ENCODE measurements at regions not wholly inside any gene's neighbourhood (a gene's known extent, or its start where the extent isn't known, plus 50 kb on each side); places are given as distances from the start of the nearest gene placed in this dataset.
"Not testable (repeated sequence)": the region's sequence is repeated elsewhere in the genome, so short reads cannot be mapped to it uniquely, and the experiment has no call there.

DNA sequence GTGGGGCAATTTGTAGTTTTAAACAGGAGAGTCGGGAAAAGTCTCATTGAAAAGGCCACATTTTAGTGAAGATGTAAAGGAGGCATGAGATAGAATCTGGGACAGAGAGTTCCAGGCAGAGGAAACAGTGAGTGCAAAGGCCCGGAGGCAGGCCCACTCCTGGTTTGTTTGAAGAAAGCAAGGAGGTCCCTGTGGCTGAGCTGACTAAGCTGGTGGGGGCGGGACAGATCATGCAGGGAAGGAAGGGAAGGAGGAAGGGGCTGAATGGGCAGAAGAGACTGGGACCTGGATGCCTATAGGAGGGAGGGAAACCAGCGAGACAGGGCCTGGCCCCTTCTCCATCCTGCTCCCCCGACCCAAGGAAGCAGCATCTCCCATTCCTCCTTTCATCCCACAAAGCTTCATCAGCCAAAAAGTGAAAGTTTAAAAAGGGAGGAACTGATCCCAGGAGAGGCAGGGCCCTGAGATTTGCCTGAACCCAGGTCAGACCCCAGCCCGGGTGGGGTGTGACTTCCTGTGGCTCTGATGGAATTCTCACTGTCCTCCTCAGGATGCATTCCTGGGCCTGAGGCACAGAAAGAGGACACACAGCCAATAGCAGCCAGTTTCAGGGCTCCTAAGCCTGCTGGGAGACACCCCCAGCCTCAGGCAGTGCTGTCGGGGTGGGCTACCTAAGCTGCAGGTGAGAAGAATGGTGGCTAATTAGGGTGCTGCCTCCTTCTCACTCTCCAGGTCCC is 54.2 kb upstream of the SIRPA start:
- 85 to 88% methylated on average over 7 of the region's 7 CpGs for WGBS, 2 donors
- Histone ChIP-seq H3K27ac (peak overlapping the region; percentile 71 to 89 (median 81)), H3K27me3 (no peaks in the 10 kb centered on the region), H3K4me3 (peak overlapping the region in 1 of 4 donors; percentile 16), H3K9me3 (no peaks in the 10 kb centered on the region), H3K36me3 (no peaks in the 10 kb centered on the region), H3K4me1 (peaks cover 0 to 70% (median 58%) of the 10 kb centered on the region in 4 donors)
- intact Hi-C loops (cut with DNase I): loop anchor here (2.0 kb wide), 1 partner anchor 38 kb away; no protein-coding TSS in a partner anchor
- TF ChIP-seq POLR2A (IDR thresholded peaks at IDR 0.05) (no peak), EP300 (IDR thresholded peaks at IDR 0.05) (peak in 1 of 4 donors; percentile 7)
- DNase-seq: no peak

DNA sequence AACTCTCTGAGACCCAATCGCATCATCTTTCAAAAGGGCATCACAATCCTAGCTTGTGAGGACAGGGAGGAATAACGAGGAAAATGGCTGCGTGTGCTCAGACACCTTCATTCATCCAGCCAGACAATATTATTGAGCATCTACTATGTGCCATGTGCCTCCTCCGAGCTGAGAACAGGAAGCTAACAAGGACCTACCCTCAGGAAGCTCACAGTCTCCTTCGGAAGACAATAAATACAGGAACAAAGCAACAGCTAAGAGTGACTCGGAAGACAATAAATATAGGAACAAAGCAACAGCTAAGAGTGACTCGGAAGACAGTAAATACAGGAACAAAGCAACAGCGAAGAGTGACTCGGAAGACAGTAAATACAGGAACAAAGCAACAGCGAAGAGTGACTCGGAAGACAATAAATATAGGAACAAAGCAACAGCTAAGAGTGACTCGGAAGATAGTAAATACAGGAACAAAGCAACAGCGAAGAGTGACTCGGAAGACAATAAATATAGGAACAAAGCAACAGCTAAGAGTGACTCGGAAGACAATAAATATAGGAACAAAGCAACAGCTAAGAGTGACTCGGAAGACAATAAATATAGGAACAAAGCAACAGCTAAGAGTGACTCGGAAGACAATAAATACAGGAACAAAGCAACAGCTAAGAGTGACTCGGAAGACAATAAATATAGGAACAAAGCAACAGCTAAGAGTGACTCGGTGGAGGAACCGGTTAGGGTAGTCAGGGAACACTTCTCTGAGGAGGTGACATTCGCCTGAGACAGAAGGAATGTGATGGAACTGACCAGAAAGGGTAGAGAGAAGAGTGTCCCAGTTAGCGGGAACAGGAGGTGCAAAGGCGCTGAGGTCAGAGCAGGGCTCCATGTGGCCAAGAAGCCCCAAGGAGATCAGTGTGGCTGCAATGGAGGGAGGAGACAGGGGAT is 55.6 kb upstream of the SIRPA start:
- not testable (repeated sequence) for DNase-seq, H3K4me3 ChIP-seq, H3K36me3 ChIP-seq, H3K27me3 ChIP-seq, H3K9me3 ChIP-seq
- 33 to 77% methylated on average over 20 of the region's 23 CpGs for WGBS, 2 donors
- H3K27ac ChIP-seq: peak overlapping the region in 3 of 4 donors; percentile 80 to 89 (median 82)
- H3K4me1 ChIP-seq: peaks cover 0 to 70% (median 58%) of the 10 kb centered on the region in 4 donors
- intact Hi-C loops (cut with DNase I): loop anchor here (2.0 kb wide), 1 partner anchor 37 kb away; no protein-coding TSS in a partner anchor

DNA sequence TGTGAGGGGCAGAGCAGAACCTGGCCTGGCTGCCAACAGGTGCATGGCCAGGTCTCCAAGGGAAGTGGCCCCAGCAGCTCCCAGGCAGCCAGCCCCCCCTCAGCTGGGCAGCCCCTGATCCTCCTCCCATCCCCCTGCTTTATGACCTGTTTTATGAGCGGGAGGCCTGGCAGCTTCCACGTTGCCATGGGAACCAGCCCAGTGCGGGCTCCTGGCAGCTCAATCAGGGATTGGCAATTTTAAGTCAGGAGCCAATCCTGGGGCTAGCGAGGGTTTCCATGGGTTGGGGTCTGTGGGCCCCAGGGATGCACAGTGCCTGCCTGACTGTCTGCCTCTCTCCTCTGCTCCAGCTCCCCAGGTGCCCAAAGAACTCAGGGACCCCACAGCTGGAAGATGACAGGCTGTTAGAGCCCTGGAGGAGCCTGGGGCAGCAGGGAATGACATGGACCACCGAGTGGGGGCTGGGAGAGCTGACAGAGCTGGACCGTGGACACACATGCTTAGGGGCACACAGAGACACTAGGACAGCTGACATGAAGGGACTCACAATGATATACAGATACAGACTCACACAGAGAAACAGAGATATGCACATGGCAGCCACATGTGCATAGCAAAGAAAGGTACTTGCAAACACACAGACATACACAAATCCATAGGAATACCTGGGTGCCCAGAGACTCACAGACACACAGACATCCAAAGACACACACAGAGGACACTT is 56.5 kb upstream of the SIRPA start:
- Histone ChIP-seq H3K9me3 (no peaks in the 10 kb centered on the region), H3K4me3 (no peak overlapping the region), H3K27me3 (no peaks in the 10 kb centered on the region), H3K27ac (no peak overlapping the region), H3K4me1 (peaks cover 0 to 61% (median 50%) of the 10 kb centered on the region in 4 donors), H3K36me3 (no peaks in the 10 kb centered on the region)
- intact Hi-C loops (cut with DNase I): no loop called here
- DNase-seq: no peak
- TF ChIP-seq POLR2A (IDR thresholded peaks at IDR 0.05) (no peak), POLR2AphosphoS5 (IDR thresholded peaks at IDR 0.05) (no peak), EP300 (IDR thresholded peaks at IDR 0.05) (no peak)
- TF ChIP-seq, protein P1, sequence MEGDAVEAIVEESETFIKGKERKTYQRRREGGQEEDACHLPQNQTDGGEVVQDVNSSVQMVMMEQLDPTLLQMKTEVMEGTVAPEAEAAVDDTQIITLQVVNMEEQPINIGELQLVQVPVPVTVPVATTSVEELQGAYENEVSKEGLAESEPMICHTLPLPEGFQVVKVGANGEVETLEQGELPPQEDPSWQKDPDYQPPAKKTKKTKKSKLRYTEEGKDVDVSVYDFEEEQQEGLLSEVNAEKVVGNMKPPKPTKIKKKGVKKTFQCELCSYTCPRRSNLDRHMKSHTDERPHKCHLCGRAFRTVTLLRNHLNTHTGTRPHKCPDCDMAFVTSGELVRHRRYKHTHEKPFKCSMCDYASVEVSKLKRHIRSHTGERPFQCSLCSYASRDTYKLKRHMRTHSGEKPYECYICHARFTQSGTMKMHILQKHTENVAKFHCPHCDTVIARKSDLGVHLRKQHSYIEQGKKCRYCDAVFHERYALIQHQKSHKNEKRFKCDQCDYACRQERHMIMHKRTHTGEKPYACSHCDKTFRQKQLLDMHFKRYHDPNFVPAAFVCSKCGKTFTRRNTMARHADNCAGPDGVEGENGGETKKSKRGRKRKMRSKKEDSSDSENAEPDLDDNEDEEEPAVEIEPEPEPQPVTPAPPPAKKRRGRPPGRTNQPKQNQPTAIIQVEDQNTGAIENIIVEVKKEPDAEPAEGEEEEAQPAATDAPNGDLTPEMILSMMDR (IDR thresholded peaks at IDR 0.05): no peak
- WGBS, 2 donors: 18 to 56% methylated on average over 6 of the region's 6 CpGs

DNA sequence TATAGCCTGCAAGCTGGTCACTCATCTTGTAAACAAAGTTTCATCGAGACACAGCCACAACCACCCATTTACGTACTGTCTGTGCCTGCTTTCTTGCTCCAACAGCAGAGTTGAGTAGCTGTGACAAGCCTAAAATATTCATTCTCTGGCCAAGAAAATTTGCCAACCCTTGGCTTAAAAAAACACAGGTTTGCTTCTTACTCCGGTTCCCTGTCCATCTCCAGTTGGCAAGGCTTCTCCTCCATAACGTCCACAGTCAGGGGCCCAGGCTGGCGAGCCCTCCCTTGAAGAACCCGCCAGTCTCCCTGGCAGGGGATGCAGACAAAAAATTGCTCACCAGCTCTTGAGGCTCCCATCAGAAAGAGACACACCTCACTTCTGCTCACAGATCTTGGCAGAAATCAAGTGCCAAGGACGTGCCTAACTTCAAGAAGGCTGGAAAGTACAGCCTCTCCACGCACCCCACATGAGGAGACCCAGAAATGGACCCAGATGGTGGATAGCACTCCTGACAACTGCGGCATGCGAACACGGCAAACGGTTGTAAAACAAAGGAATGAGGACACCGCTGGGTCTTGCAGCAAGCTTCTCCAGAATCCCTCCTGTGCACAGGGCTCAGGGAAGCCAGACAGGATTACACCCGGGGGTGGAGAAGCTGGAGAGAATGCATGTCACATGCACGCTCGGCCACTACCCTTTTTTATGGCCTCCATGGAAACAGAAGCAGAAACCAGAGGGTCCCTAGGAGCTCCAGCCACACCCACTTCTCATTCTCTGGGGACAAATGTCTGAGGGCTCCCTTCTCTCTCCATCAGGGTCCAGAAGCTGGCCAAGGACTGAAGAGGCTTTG is 59.8 kb upstream of the SIRPA start:
- Histone ChIP-seq H3K4me3 (no peak overlapping the region), H3K4me1 (peaks cover 0 to 31% (median 25%) of the 10 kb centered on the region in 4 donors), H3K27ac (peak overlapping the region in 1 of 4 donors; percentile 31), H3K27me3 (no peaks in the 10 kb centered on the region), H3K9me3 (no peaks in the 10 kb centered on the region), H3K36me3 (no peaks in the 10 kb centered on the region)
- DNase-seq: no peak
- TF ChIP-seq, protein P1 (IDR thresholded peaks at IDR 0.05): no peak
- TF ChIP-seq EP300 (IDR thresholded peaks at IDR 0.05) (no peak), POLR2AphosphoS5 (IDR thresholded peaks at IDR 0.05) (no peak), POLR2A (IDR thresholded peaks at IDR 0.05) (no peak)
- 51 to 70% methylated on average over 16 of the region's 16 CpGs for WGBS, 2 donors
- intact Hi-C loops (cut with DNase I): no loop called here
